ENCODE measurements at regions not wholly inside any gene's neighbourhood (a gene's known extent, or its start where the extent isn't known, plus 50 kb on each side); places are given as distances from the start of the nearest gene placed in this dataset.

GRCh38 chr5:110945874-110946436 is 125.6 kb upstream of the TSLP start:
- intact Hi-C loops (cut with DNase I): no loop called here
- Histone ChIP-seq H3K4me3 (no peak overlapping the region), H3K27me3 (replicated peaks; ENCODE audit: insufficient read depth) (no peaks in the 10 kb centered on the region), H3K36me3 (no peaks in the 10 kb centered on the region), H3K4me1 (replicated peaks) (no peaks in the 10 kb centered on the region), H3K27ac (no peak overlapping the region), H3K9me3 (no peaks in the 10 kb centered on the region)
- no peak for DNase-seq (ENCODE audit: low spot score)
- WGBS: 27% methylated on average over 3 of the region's 3 CpGs
- TF ChIP-seq POLR2A (IDR thresholded peaks at IDR 0.05): no peak
- no peak for TF ChIP-seq CTCF (IDR thresholded peaks at IDR 0.05)
- no peak for TF ChIP-seq POLR2AphosphoS5 (IDR thresholded peaks at IDR 0.05)

GRCh38 chr5:110951373-110951791 is 120.1 kb upstream of the TSLP start:
- no peak for TF ChIP-seq POLR2A (IDR thresholded peaks at IDR 0.05)
- TF ChIP-seq CTCF (IDR thresholded peaks at IDR 0.05): no peak
- no peak for TF ChIP-seq POLR2AphosphoS5 (IDR thresholded peaks at IDR 0.05)
- no peak overlapping the region for H3K4me3 ChIP-seq
- no peaks in the 10 kb centered on the region for H3K27me3 ChIP-seq (replicated peaks; ENCODE audit: insufficient read depth)
- DNase-seq (ENCODE audit: low spot score): no peak
- intact Hi-C loops (cut with DNase I): no loop called here
- H3K4me1 ChIP-seq (replicated peaks): no peaks in the 10 kb centered on the region
- H3K36me3 ChIP-seq: no peaks in the 10 kb centered on the region
- 75% methylated on average over 2 of the region's 2 CpGs for WGBS
- no peak overlapping the region for H3K27ac ChIP-seq
- no peaks in the 10 kb centered on the region for H3K9me3 ChIP-seq

GRCh38 chr5:110956280-110956912 is 115.1 kb upstream of the TSLP start:
- H3K27me3 ChIP-seq (replicated peaks; ENCODE audit: insufficient read depth): no peaks in the 10 kb centered on the region
- H3K27ac ChIP-seq: no peak overlapping the region
- no peak overlapping the region for H3K4me3 ChIP-seq
- H3K36me3 ChIP-seq: no peaks in the 10 kb centered on the region
- H3K4me1 ChIP-seq (replicated peaks): no peaks in the 10 kb centered on the region
- no peak for DNase-seq (ENCODE audit: low spot score)
- TF ChIP-seq POLR2AphosphoS5 (IDR thresholded peaks at IDR 0.05): no peak
- no peak for TF ChIP-seq CTCF (IDR thresholded peaks at IDR 0.05)
- no peak for TF ChIP-seq POLR2A (IDR thresholded peaks at IDR 0.05)
- 60% methylated on average over 13 of the region's 20 CpGs for WGBS
- intact Hi-C loops (cut with DNase I): no loop called here
- no peaks in the 10 kb centered on the region for H3K9me3 ChIP-seq

- TF ChIP-seq CTCF (IDR thresholded peaks at IDR 0.05) (no peak), POLR2AphosphoS5 (IDR thresholded peaks at IDR 0.05) (no peak), POLR2A (IDR thresholded peaks at IDR 0.05) (no peak)
- H3K4me1 ChIP-seq (replicated peaks): no peaks in the 10 kb centered on the region
- H3K36me3 ChIP-seq: no peaks in the 10 kb centered on the region
- H3K27me3 ChIP-seq (replicated peaks; ENCODE audit: insufficient read depth): no peaks in the 10 kb centered on the region
- WGBS: 86% methylated on average over 12 of the region's 12 CpGs
- H3K9me3 ChIP-seq: no peaks in the 10 kb centered on the region
- intact Hi-C loops (cut with DNase I): no loop called here
- H3K4me3 ChIP-seq: no peak overlapping the region
- no peak for DNase-seq (ENCODE audit: low spot score)
- no peak overlapping the region for H3K27ac ChIP-seq
These were observed 114.3 kb upstream of the TSLP start for GRCh38 chr5:110956913-110957813.
